IMR-90 (cell line): ENCODE measurements at regions not wholly inside any gene's neighbourhood (a gene's known extent, or its start where the extent isn't known, plus 50 kb on each side); places are given as distances from the start of the nearest gene placed in this dataset.
"Not testable (repeated sequence)": the region's sequence is repeated elsewhere in the genome, so short reads cannot be mapped to it uniquely, and the experiment has no call there.

ENCODE experiments used
- ATAC-seq: fragments of 200-7000 bp; cut with Tn5 transposase; 2 replicates; pipeline ENCODE4 v1.9.1; 2020; ENCODE audit warnings: low read depth, mild to moderate bottlenecking, moderate library complexity
- BruUV-seq: library from RNA; stranded (reverse); fragments of 400-500 nt; replicated peaks from 2 replicates; lab custom pipeline; 2021; lab: Mats Ljungman, UMichigan
- CTCF ChIA-PET: fragments of 300-600 bp; formaldehyde crosslinking; extraction: SDS; loops from one replicate; lab custom pipeline; 2021; ENCODE audit warnings: antibody characterized with exemption; lab: Yijun Ruan, JAX
- POLR2A ChIA-PET: fragments of 300-600 bp; sonication (Branson Sonifier 250); formaldehyde crosslinking; loops from one replicate; lab custom pipeline; 2022; ENCODE audit warnings: antibody characterized with exemption; ENCODE audit not compliant: unreplicated experiment; lab: Charles Lee
- DNase-seq: peaks from one replicate; pipeline ENCODE4 v3.0.0; 2013
- H2AFZ ChIP-seq: replicated peaks from 2 replicates; pipeline ENCODE3; 2013; ENCODE audit warnings: low read length, mild to moderate bottlenecking; ENCODE audit not compliant: poor library complexity
- H2AK5ac ChIP-seq: 2 replicates; pipeline ENCODE4 v1.6.1; 2013; ENCODE audit warnings: low read depth, low read length, inconsistent platforms
- H2AK9ac ChIP-seq: replicated peaks from 2 replicates; pipeline ENCODE3; 2013; ENCODE audit warnings: mild to moderate bottlenecking, low read depth, low read length, moderate library complexity; ENCODE audit not compliant: poor library complexity
- H2BK120ac ChIP-seq: 2 replicates; pipeline ENCODE4 v1.6.1; 2013; ENCODE audit warnings: low read depth, low read length, inconsistent platforms
- H2BK15ac ChIP-seq: 3 replicates; pipeline ENCODE4 v1.6.1; 2013; ENCODE audit warnings: low read depth, low read length, inconsistent platforms
- H2BK20ac ChIP-seq: 2 replicates; pipeline ENCODE4 v1.6.1; 2013; ENCODE audit warnings: low read depth, mild to moderate bottlenecking, inconsistent platforms, low read length, moderate library complexity
- H2BK5ac ChIP-seq: 2 replicates; pipeline ENCODE4 v1.6.1; 2013; ENCODE audit warnings: mild to moderate bottlenecking, low read depth, low read length, inconsistent platforms; ENCODE audit not compliant: poor library complexity, severe bottlenecking
- H3K14ac ChIP-seq: replicated peaks from 2 replicates; pipeline ENCODE4 v1.6.1; 2013; ENCODE audit warnings: low read depth, low read length, inconsistent platforms
- H3K18ac ChIP-seq: 2 replicates; pipeline ENCODE4 v1.6.1; 2013; ENCODE audit warnings: low read depth, low read length, control low read depth
- H3K23ac ChIP-seq: 2 replicates; pipeline ENCODE4 v1.6.1; 2013; ENCODE audit warnings: low read depth, low read length, inconsistent platforms
- H3K27ac ChIP-seq: 2 replicates; pipeline ENCODE4 v1.5.1; 2013; ENCODE audit warnings: mild to moderate bottlenecking, control low read depth, low read length; ENCODE audit not compliant: insufficient read depth
- H3K27me3 ChIP-seq: 2 replicates; pipeline ENCODE4 v1.6.1; 2013; ENCODE audit warnings: low read length; ENCODE audit not compliant: control insufficient read depth, insufficient read depth
- H3K36me3 ChIP-seq: 2 replicates; pipeline ENCODE4 v1.6.1; 2013; ENCODE audit warnings: low read length, mixed read lengths; ENCODE audit not compliant: control insufficient read depth, insufficient read depth
- H3K4ac ChIP-seq: 2 replicates; pipeline ENCODE4 v1.6.1; 2013; ENCODE audit warnings: low read depth, low read length, inconsistent platforms
- H3K4me1 ChIP-seq: 2 replicates; pipeline ENCODE4 v1.6.1; 2013; ENCODE audit warnings: low read length, mixed read lengths; ENCODE audit not compliant: control insufficient read depth, insufficient read depth
- H3K4me2 ChIP-seq: 2 replicates; pipeline ENCODE4 v1.6.1; 2013; ENCODE audit warnings: low read depth, mild to moderate bottlenecking, control low read depth, low read length, moderate library complexity
- H3K4me3 ChIP-seq: 2 replicates; pipeline ENCODE4 v1.5.1; 2013; ENCODE audit warnings: low read depth, mild to moderate bottlenecking, control low read depth, low read length, moderate library complexity; ENCODE audit not compliant: insufficient read depth
- H3K56ac ChIP-seq: 2 replicates; pipeline ENCODE4 v1.6.1; 2013; ENCODE audit warnings: low read length, inconsistent platforms; ENCODE audit not compliant: insufficient read depth; ENCODE audit errors: extremely low read depth
- H3K79me1 ChIP-seq, 2 experiments: 2 replicates each; pipeline ENCODE4 v1.6.1; 2013; ENCODE audit warnings: low read length in 2 of 2, inconsistent platforms in 1 of 2, low read depth in 1 of 2
- H3K9ac ChIP-seq: 2 replicates; pipeline ENCODE4 v1.6.1; 2013; ENCODE audit warnings: low read depth, low read length, control low read depth
- H3K9me1 ChIP-seq: 2 replicates; pipeline ENCODE4 v1.6.1; 2013; ENCODE audit warnings: low read length, inconsistent platforms; ENCODE audit not compliant: insufficient read depth
- H3K9me3 ChIP-seq: 2 replicates; pipeline ENCODE4 v1.6.1; 2013; ENCODE audit warnings: low read length; ENCODE audit not compliant: control insufficient read depth, insufficient read depth
- H4K20me1 ChIP-seq: 2 replicates; pipeline ENCODE4 v1.6.1; 2013; ENCODE audit warnings: low read length, inconsistent platforms; ENCODE audit not compliant: insufficient read depth
- H4K5ac ChIP-seq: 2 replicates; pipeline ENCODE4 v1.6.1; 2013; ENCODE audit warnings: mild to moderate bottlenecking, low read depth, low read length, control low read depth
- H4K8ac ChIP-seq, 2 experiments: 2 replicates each; pipeline ENCODE4 v1.6.1; 2013; ENCODE audit warnings: low read depth in 2 of 2, low read length in 2 of 2, control low read depth in 1 of 2, inconsistent platforms in 1 of 2
- H4K91ac ChIP-seq: 2 replicates; pipeline ENCODE4 v1.6.1; 2013; ENCODE audit warnings: low read depth, low read length, inconsistent platforms; ENCODE audit not compliant: insufficient read depth
- BHLHE40 ChIP-seq: fragments of 150-350 bp; IDR thresholded peaks from 2 replicates; pipeline ENCODE4 v1.6.1; 2016; ENCODE audit warnings: mild to moderate bottlenecking, low read depth, low read length
- MXI1 ChIP-seq: IDR thresholded peaks from 2 replicates; pipeline ENCODE4 v1.6.1; 2012; ENCODE audit warnings: low read depth, mild to moderate bottlenecking, low read length, moderate library complexity, borderline replicate concordance
- WGBS, 2 experiments: methylation state at CpG; one replicate each; pipeline versions ENCODE4 v1.1.5 to v1.1.7; 2013; ENCODE audit warnings: missing lambda C conversion rate in 2 of 2; ENCODE audit not compliant: insufficient read length in 1 of 2; ENCODE audit errors: extremely low coverage in 2 of 2; 5-methylcytosine and 5-hydroxymethylcytosine counted together
- dilution Hi-C: fragments of 300-500 bp; cut with HindIII; formaldehyde crosslinking; loops from one replicate; pipeline ENCODE4 v1.14.3; 2018; ENCODE audit warnings: low sequenced_read_pairs; ENCODE audit not compliant: unreplicated experiment
- in situ Hi-C: fragments of 300-500 bp; cut with MboI; formaldehyde crosslinking; loops from 3 replicates; pipeline ENCODE4 v1.14.3; 2019; ENCODE audit warnings: low sequenced_read_pairs, inconsistent platforms, mixed read lengths
- intact Hi-C: fragments of 100-400 bp; cut with micrococcal nuclease; formaldehyde crosslinking; loops from 2 replicates; pipeline ENCODE4 v1.10.0; 2022
- TF ChIP-seq, protein P1 (sequence below): conservative IDR thresholded peaks from 2 replicates; pipeline ENCODE4 v1.5.1; 2012; ENCODE audit warnings: mild to moderate bottlenecking, low read depth, low read length, improper control_type of control experiment

DNA sequence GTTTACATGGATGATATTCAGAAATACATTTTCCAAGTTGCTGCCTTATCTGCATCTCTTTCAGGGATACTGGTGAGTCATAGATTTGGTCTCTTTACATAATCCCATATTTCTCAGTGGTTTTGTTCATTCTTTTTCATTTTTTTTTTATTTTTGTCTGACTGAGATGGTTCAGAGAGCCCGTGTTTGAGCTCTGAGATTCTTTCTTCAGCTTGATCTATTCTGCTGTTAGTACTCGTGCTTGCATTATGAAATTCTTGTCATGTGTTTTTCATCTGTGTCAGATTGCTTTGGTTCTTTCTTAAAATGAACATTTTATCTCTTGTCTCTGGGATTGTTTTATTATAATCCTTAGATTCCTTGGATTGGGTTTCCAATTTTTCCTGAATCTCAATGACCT, 317.3 kb downstream of the DOK5 start:
- H2AK5ac ChIP-seq, result no peak overlapping the region
- no peaks in the 10 kb centered on the region for H3K79me1 ChIP-seq
- no peak for DNase-seq
- H3K36me3 ChIP-seq, result no peaks in the 10 kb centered on the region
- H4K5ac ChIP-seq, result no peak overlapping the region
- ChIA-PET CTCF (no interaction called here), POLR2A (no interaction called here)
- no peak overlapping the region for H3K4me2 ChIP-seq
- no peak overlapping the region for H2AFZ ChIP-seq
- H3K27ac ChIP-seq, result no peak overlapping the region
- no peaks in the 10 kb centered on the region for H3K27me3 ChIP-seq
- H3K4ac ChIP-seq, result no peak overlapping the region
- no peak overlapping the region for H2BK20ac ChIP-seq
- H3K4me1 ChIP-seq, result no peaks in the 10 kb centered on the region
- H3K14ac ChIP-seq, result no peak overlapping the region
- H3K23ac ChIP-seq, result no peak overlapping the region
- in situ Hi-C loops (no loop called here), dilution Hi-C loops (no loop called here), intact Hi-C loops (no loop called here)
- H4K20me1 ChIP-seq, result no peaks in the 10 kb centered on the region
- WGBS, 2 experiments, result no CpG with 5 or more reads among the region's 2 CpGs
- no peak overlapping the region for H4K8ac ChIP-seq
- H2BK120ac ChIP-seq, result no peak overlapping the region
- no peak overlapping the region for H2BK5ac ChIP-seq
- no peak overlapping the region for H3K9ac ChIP-seq
- ATAC-seq, result no peak
- no peak overlapping the region for H4K91ac ChIP-seq
- no peak overlapping the region for H2AK9ac ChIP-seq
- no peak overlapping the region for H2BK15ac ChIP-seq
- H3K9me3 ChIP-seq, result peaks cover 16% of the 10 kb centered on the region
- TF ChIP-seq MXI1 (no peak), BHLHE40 (no peak)
- TF ChIP-seq, protein P1, sequence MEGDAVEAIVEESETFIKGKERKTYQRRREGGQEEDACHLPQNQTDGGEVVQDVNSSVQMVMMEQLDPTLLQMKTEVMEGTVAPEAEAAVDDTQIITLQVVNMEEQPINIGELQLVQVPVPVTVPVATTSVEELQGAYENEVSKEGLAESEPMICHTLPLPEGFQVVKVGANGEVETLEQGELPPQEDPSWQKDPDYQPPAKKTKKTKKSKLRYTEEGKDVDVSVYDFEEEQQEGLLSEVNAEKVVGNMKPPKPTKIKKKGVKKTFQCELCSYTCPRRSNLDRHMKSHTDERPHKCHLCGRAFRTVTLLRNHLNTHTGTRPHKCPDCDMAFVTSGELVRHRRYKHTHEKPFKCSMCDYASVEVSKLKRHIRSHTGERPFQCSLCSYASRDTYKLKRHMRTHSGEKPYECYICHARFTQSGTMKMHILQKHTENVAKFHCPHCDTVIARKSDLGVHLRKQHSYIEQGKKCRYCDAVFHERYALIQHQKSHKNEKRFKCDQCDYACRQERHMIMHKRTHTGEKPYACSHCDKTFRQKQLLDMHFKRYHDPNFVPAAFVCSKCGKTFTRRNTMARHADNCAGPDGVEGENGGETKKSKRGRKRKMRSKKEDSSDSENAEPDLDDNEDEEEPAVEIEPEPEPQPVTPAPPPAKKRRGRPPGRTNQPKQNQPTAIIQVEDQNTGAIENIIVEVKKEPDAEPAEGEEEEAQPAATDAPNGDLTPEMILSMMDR, result no peak
- BruUV-seq, result no TSS peak
- no peak overlapping the region for H3K56ac ChIP-seq
- H3K18ac ChIP-seq, result no peak overlapping the region
- H3K9me1 ChIP-seq, result no peaks in the 10 kb centered on the region
- H3K4me3 ChIP-seq, result no peak overlapping the region

DNA sequence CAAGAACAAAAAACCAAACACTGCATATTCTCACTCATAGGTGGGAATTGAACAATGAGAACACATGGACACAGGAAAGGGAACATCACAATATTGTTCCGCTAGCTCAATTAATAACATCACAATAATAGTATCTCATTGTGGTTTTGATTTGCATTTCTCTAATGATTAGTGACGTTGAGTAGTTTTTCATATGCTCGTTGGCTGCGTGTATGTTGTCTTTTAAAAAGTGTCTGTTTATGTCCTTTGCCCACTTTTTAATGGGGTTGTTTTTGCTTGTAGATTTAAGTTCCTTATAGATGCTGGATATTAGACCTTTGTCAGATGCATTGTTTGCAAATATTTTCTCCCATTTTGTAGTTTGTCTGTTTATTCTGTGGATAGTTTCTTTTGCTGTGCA, 312.9 kb downstream of the DOK5 start:
- H3K4ac ChIP-seq, H2BK5ac ChIP-seq, H3K4me2 ChIP-seq, H3K4me1 ChIP-seq, H4K5ac ChIP-seq, H2AK9ac ChIP-seq, H3K18ac ChIP-seq, H2BK120ac ChIP-seq, dilution Hi-C loops, H3K9me1 ChIP-seq, H4K8ac ChIP-seq, ATAC-seq, CTCF ChIA-PET, H3K56ac ChIP-seq, H2BK15ac ChIP-seq, in situ Hi-C loops, H2AK5ac ChIP-seq, BruUV-seq, H3K4me3 ChIP-seq, H3K36me3 ChIP-seq, POLR2A ChIA-PET, H3K27me3 ChIP-seq, H3K9ac ChIP-seq, intact Hi-C loops, H2AFZ ChIP-seq, H3K27ac ChIP-seq, DNase-seq, H3K9me3 ChIP-seq, H3K23ac ChIP-seq, H3K14ac ChIP-seq, H3K79me1 ChIP-seq, H4K91ac ChIP-seq, H2BK20ac ChIP-seq, H4K20me1 ChIP-seq: not testable (repeated sequence)
- 100% methylated on average over 1 of the region's 4 CpGs; no CpG with 5 or more reads in 1 of the 2 experiments for WGBS, 2 experiments
